Stimulated activated CD8-positive, alpha-beta memory T cell treated with anti-CD3 and anti-CD28 coated beads, Interleukin-15, amount 100 ng/mL, for 4 hours (primary cell): ENCODE measurements at regions not wholly inside any gene's neighbourhood (a gene's known extent, or its start where the extent isn't known, plus 50 kb on each side); places are given as distances from the start of the nearest gene placed in this dataset.

Experiments
- DNase-seq, 2 donors: peaks; one replicate each; pipeline ENCODE4 v3.0.0-alpha.2; 2020; ENCODE audit warnings: low read depth in 2 of 2

GRCh38 chrX:4253092-4253491, 539.6 kb upstream of the PRKX start:
- no peak for DNase-seq

GRCh38 chrX:4249401-4249800, 536.0 kb upstream of the PRKX start:
- DNase-seq: no peak

GRCh38 chrX:4243759-4244158, 530.3 kb upstream of the PRKX start:
- no peak for DNase-seq

GRCh38 chrX:4240541-4241194, 527.2 kb upstream of the PRKX start:
- DNase-seq: no peak

DNA sequence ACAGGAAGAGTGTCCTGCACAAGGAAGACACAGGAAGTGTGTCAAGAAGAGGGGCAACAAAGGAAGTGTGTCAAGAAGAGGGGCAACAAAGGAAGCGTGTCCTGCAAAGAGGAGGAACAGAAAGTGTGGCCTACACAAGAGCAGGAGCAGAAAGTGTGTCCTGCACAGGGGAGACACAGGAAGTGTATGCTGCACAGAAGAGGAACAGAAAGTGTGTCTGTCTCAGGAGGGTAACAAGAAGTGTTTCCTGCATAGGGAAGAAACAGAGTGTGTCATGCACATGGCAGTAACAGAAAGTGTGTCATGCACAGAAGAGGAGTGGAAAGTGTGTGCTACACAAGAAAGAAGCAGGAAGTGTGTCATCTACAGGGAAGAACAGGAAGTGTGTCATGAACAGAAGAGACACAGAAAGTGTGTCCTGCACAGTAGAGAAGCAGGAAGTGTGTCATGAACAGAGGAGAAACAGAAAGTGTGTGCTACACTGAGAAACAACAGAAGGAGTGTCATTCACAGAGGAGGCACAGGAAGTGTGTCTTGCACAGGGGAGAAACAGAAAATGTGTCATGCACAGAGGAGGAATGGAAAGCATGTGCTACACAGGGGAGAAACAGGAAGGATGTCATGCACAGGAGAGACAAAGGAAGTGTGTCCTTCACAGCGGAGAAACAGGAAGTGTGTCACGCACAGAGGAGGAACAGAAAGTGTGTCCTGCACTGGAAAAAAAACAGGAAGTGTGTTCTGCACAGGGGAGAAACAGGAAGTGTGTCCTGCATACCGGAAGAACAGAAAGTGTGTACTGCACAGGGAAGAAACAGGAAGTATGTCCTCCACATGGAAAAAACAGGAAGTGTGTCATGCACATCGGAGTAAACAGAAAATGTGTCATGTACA, 526.4 kb upstream of the PRKX start:
- DNase-seq: no peak

- no peak for DNase-seq
These were observed 525.5 kb upstream of the PRKX start for GRCh38 chrX:4238916-4239315.

DNA sequence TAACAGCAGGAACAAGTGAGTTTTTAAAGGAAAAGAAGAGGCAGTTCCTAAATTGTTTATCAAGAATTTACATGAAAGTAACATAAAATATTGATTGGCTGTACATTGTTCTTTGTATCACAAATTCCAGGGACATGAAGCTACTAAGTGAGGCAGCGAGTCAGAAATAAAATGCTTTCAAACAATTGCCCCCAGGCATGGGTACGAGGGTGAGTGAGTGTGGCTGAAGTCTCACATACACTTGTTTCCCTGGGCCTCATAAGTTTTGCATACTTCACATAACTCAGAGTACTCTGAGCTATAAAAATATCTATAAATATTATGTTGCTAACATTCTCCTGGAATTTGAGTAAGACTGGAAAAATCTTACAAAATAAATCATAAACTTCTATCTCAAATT, 511.6 kb upstream of the PRKX start:
- no peak for DNase-seq

- DNase-seq: no peak
These were observed 493.5 kb upstream of the PRKX start for GRCh38 chrX:4206941-4207340.

GRCh38 chrX:4197971-4198370, 484.5 kb upstream of the PRKX start:
- no peak for DNase-seq

DNA sequence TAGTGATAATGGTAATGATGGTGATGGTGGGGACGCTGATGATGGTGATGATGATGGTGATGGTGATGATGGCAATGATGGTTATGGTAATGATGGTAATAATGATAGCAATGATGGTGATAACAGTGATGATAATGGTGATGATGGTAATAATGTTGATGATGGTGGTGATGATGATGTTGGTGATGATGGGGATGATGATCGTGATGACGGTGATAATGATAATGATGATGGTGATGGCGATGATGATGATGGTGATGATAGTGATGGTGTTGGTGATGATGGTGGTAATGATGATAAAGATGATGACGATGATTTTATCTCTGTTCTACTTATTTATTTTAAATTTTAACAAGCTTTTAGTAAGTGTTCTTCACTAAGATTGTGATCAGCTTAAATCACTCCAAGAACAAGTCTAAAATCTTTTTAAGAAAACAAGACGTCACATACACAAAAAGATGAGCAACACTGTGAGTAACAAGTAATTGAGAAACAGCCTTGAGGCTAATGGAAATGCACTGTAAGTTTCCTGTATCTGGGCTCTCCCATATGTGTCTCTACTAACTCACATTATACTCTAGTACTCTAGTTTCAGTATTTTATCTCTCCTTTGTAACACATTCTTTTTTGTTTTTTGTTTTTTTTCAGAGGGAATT, 480.2 kb upstream of the PRKX start:
- no peak for DNase-seq

GRCh38 chrX:4186331-4186730, 472.9 kb upstream of the PRKX start:
- DNase-seq: no peak

DNA sequence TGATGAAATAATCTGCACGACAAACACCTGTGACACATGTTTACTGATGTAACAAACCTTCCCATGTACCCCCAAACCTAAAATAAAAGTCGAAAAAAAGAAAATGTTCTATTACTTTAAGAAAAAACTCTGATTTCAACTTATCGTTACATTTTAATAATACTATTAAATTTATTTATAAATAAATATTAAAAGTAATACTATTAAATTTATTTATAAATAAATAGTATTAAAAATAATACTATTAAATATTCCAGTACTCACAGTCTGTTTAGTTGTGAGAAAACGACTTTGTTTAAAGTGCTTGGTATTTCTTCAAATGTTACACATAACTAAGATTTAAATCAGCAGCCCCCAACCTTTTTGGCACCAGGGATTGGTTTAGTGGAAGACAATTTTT, 471.6 kb upstream of the PRKX start:
- no peak for DNase-seq

GRCh38 chrX:4182408-4182806, 469.0 kb upstream of the PRKX start:
- DNase-seq: no peak

GRCh38 chrX:4181782-4182407, 468.4 kb upstream of the PRKX start:
- DNase-seq: no peak

GRCh38 chrX:4179031-4179430, 465.6 kb upstream of the PRKX start:
- DNase-seq: no peak

DNA sequence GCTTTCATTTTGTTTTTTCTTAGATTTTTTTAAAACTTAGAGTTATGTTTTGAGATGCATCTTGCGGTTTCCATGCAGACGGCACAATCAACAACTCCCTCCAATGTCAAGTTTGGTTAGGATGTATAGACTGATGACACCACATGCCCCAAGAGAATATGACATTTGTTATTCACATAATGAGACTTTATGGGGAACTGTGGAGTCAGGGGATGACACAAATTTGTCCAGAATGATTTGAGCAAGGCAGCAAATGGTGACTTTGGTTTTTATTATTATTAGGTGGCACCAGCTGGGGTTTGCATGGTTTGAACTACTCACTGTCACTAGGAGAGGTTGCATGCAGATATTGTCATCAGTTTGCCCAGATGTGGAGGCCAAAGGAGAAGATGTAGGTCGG, 461.8 kb upstream of the PRKX start:
- no peak for DNase-seq

GRCh38 chrX:4173743-4174142, 460.3 kb upstream of the PRKX start:
- DNase-seq: no peak

GRCh38 chrX:4151798-4152197, 438.3 kb upstream of the PRKX start:
- no peak for DNase-seq

DNA sequence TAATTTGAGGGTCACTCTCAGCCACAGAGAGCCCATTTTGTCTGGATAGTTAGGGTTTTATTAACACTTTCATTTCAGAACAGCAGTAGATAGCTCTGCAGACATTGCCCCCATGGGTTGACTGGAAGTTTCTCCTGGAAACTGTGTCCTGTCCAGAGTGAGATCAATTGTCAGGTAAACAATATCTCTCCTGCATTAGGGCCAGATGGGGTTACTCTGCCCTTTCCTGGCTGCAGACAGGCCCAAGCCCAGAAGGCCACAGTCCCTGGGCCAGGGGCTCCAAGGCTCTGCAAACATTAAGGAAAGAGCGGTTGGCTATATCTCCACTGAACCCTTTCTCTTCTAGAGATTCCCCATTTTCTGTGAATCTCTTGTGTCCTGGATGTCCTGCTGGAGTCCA, 436.8 kb upstream of the PRKX start:
- DNase-seq: no peak

- no peak for DNase-seq
These were observed 416.2 kb upstream of the PRKX start for GRCh38 chrX:4129626-4130025.

- no peak for DNase-seq
These were observed 405.4 kb upstream of the PRKX start for GRCh38 chrX:4118666-4119530.
